ENCODE measurements at regions not wholly inside any gene's neighbourhood (a gene's known extent, or its start where the extent isn't known, plus 50 kb on each side); places are given as distances from the start of the nearest gene placed in this dataset.
"Not testable (repeated sequence)": the region's sequence is repeated elsewhere in the genome, so short reads cannot be mapped to it uniquely, and the experiment has no call there.

DNA sequence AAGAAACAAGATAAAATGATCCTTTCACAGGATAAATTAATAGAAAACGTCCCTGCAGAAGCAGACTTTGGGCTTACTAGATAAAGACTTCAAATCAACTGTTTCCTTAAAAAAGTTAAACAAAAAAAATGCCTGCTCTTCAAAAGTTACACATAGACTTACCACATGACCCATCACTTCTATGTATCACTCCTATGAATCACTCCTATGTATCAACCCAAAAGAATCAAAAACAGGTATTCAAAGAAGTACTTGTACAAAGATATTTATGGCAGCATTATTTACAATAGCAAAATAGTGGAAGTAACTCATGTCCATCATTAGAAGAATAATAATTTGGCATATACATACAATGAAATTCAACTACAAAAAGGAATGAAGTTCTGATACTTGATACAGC is 56.3 kb upstream of the PRDM9 start:
- DNase-seq = no peak

DNA sequence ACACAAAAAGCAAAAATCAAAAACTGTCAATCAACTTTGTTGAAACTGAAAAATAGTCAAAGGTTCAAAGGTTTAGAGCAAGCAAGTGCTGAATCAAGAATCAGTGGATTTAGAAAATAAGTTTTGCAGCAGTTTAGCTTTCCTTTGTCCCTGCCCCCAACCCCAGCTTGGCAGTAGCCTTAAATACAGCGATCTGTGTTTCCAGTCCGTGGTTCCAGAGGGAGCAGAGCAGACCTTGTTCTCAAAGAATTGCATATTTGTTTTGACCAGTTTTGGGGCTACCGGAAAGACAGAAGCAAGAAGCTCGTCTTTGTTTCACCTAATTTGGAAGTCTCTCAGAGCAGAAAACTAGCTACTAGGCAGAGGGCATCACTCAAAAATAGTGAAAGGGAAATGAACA is 57.2 kb upstream of the PRDM9 start:
- DNase-seq = no peak

DNA sequence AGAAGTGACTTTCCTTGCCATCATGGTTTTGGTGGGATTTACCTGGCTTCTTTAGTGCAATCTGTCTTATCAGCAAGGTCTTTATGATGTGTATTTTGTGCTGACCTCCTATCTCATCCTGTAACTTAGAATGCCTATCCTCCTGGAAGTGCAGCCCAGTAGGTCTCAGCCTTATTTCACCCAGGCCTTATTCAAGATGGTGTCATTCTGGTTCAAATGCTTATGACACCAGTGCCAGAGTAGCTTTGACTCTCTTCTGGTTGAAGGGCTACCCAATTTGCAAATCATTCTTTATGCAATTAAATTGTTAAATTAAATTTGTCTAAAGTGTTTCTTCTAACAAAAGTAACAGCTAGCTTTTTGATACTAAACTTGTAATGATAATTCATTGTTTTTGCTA is 58.8 kb upstream of the PRDM9 start:
- no peak for DNase-seq

DNA sequence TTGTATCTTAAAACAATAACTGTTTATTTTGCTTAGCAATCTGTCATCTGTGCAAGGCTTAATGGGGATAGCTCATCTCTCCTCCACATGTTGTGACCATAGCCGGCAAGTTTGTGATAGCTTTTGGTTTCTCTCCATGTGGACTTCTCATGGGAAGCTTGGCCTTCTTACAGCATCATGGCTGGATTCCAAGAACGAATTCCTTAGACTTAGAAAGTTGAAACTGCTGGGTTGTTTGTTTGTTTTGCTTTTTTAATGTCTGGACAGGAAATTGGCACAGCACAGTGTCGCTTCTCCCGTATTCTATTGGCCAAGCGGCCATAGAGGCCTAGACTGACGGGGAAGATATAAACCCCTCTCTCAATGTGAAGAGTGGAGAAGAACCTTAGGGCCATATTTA is 61.0 kb upstream of the PRDM9 start:
- no peak for DNase-seq

DNA sequence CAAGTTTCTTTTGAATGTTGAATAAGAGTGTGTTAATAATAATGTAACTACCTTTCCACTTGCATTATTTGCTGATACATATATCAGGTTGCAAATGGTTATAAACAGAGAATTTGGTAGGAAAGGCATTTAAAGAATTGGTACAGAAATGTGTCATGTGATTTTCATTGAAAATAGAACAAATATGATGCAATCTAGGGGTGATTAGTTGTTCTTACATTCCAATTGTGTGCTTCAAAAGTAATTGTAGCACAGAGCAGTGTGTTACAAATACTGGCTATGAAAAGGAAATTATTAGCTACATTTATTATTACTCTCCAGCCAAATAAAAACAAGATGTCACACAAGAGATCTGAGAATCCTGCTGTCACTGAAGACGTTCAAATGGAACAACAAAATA is 61.8 kb upstream of the PRDM9 start:
- no peak for DNase-seq

DNA sequence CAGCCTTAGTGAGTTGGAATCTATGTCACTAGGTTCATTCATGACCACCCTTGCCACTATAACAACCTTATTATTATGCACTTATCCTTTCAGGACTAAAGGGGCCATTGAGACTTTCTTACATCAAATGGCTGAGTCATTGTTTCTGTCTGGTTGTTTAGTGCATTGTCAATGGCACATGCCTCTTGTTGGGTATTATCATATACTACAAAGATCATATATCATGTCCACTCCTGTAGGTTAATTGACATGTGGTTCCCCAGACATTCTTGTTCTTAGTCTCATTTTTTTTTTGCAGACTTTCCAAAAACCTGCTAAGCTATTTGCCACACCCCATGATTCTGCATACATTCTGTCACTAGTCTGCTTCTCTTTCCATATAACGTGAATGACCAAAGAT is 66.7 kb upstream of the PRDM9 start:
- no peak for DNase-seq

DNA sequence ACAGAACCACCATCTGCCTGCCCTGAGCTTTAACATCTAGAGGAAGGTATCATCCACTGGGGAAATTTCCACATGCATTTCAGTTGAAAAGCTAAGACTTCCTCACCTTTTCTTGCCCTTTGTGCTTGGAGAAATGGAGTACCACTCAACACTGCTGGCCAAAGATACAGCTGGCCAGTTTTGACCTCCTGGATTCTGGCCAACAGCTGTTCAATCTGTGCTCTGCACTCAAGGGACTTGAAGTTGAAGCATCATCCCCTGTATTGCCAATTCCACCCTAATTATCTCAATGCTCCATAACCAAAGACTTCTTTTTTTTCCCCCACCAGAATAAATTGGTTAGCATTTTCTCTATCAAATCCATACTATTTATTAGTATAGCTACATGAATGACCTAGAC is 70.4 kb upstream of the PRDM9 start:
- no peak for DNase-seq

DNA sequence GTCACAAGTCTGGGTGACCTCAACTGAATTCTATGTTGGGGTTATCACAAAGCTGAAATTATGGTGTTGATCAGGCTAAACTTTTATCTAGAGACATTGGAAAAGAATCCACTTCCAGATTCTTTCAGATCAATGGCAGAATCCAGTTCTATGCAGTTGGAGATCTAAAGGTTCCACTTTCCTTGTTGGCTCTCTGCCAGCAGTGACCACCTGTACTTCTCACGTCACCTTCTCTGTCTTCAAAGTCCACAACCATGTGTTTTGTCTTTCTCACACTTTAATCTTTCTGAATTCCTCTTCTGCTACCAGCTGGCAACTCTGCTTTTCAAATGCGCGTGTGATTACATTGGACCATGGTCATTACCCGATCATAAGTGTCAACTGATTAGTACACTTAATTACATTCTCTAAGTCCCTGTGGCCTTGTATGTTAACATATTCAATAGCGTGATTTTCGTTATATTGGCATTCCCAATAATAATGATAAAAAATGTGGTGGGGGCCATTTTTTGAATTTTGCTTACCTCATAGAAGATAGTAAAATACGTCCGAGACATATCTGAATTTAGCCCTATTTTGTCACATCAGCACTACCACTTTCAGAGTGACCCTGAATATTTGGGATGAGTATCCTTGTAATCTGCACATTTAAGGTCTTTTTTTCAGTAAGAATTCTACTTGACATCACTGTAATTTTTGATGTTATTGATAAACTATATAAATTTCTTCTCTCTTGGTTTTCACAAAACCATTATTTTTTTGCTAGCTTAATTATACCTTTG is 73.7 kb upstream of the PRDM9 start:
- DNase-seq = no peak

DNA sequence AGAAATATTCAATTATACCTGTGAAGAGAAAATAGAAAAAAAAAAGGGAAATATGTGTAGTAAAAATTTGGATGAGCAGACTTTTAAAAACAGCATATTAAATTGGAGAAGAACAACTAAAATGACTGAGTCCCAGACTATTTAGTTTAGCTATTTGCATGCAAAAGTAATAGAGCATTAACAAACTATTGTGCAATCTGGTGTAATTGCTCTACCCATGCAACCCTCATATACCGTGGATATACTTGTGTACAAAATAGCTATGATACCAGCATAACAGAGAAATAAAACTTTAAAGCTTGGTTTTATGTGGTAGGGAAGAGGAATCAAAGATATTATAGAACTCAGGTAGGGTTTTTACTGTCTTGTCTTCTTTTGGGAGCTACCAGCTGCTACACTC is 78.7 kb upstream of the PRDM9 start:
- no peak for DNase-seq

DNA sequence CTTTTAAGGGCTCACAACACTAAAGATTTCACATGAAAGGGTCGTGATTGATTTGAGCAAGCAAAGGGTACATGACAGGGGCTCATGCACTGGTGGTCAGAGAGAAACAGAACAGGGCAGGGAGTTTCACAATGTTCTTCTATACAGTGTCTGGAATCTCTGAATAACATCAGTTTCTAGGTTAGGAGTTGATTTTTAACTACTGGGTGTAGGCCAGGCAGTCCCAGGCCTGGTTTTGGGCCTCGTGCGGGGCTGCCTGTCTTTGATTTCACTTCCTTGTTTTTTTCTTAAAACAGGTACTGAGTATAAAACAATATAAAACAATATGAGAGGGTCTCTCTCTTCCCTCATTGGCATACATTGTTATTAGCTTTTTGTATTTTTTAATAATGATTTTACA is 87.2 kb upstream of the PRDM9 start:
- DNase-seq = not testable (repeated sequence)

DNA sequence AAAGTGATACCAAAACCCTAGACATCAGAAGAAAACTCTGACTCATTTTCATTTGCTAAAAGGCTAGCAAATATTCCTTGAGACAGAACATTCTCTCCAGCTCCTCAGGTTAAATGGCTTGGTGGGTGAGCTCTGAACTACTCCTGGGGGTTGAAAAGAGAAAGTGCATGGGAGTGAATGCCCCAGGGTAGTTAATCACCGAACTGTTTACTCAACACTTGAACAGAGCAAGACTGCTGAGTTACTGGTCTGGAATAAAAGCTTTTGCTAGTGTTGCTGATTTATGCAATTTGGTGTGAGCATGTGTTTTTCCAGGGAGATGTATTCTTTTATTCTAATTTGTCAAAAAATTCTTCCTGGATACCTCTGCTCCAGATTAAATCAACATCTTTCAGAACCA is 88.3 kb upstream of the PRDM9 start:
- DNase-seq = no peak

DNA sequence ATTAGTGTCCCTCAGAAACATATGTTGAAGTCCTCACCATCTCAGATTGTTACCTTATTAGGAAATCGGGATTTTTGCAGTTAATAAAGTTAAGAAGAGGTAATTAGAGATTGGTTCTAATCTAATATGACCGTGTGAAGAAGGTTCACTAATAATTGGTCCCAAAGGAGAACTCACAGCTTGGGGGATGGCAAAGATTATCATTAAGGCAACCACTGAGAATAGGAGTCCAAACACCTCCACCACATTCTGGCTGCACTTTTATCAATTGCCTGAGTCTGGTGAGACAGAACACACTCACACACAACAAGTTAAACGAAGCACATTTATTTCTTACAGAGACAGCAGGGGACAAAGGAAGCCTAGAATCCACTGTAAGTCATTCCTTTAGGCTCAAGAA is 94.9 kb upstream of the PRDM9 start:
- no peak for DNase-seq

DNA sequence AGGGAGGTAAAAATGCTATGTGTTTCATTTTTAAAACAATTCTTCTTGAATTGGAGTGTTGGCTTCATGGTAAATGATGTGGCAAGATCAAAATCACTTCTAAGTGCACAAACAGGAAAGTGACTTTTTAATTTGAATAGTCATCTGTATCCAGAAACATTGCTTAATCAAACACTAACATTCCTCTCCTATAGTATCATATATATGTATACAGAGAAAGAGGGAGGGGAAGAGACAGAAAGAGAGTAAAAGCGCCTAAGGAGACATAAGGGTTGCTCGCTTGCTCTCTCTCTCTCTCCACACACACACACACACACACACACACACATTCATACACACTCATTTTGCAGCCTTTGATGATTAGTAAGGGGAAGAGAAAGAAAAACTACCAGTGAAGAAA is 95.4 kb upstream of the PRDM9 start:
- no peak for DNase-seq

DNA sequence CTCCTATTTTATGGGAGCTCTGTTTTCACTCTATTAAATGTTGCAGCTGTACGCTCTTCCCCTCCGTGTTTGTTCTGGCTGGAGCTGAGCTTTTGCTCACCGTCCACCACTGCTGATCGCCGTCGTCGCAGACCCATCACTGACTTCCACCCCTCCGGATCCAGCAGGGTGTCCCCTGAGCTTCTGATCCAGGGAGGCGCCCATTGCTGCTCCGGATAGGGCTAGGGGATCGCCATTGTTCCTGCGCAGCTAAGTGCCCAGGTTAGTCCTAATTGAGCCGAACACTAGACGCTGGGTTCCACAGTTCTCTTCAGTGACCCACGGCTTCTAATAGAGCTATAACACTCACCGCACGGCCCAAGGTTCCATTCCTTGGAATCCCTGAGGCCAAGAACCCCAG is 96.2 kb upstream of the PRDM9 start:
- no peak for DNase-seq

DNA sequence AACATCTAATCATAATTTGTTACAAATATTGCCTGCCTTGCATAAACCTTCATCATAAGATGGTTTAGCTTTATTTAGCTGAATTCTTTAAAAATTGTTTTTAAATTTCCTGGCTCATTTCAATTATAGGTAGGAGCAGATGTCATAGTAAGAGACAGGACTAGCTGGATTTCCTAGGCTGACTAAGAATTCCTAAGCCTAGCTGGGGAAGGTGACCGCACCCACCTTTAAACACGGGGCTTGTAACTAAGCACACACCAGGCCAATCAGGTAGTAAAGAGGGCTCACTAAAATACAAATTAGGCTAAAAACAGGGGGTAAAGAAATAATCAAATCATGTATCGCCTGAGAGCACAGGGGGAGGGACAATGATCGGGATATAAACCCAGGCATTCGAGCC is 96.6 kb upstream of the PRDM9 start:
- not testable (repeated sequence) for DNase-seq

DNA sequence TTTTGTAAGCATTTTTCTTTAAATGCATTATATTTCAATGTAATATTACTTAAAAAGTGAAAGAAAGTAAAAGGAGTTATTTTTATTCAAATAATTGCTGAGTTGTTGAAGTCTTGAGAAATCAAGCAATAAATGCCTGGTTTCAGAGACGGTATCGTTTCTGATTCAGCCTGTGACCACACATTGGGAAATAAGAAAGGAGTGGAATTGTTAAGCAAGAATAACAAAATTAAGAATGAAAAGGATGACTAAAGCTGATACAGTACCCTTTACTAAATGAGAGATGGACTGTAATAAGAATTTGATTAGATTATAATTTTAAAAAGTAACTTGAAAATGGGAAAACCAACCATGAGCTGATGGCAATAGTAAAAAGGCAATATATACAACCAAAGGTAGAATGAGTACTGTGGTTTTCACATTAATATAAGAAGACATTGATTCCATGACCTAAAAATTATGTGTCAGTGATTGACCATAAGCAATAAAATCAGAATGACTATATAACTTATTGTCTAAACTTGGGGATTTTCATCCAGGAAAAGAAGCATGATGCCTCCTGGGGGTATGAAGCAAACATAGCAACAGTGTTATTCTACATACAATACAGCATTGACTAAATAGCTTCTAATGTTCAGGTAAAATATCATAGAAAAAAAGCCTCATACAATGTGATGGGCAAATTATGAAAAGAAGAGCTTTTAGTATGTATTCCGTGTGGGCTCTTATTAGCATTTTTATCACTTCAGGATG is 101.9 kb upstream of the PRDM9 start:
- no peak for DNase-seq

DNA sequence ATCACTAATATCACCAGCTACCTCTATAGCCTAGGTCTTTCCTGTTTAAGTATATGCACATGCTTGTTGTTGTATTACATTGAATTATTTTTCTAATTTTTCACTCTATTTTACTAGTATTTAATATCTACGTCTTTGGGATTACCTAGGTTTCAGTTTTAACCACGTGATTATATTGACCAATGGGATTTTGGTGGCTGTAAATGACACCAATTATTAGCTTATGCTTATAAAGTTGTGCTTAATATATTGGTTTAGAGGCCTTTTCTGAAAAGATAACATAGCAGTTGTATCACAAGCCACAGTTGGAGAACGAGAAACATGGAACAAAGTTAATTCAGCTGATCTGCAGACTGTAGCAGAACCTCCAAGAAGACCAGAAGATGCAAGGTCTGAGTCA is 104.8 kb upstream of the PRDM9 start:
- DNase-seq = no peak

DNA sequence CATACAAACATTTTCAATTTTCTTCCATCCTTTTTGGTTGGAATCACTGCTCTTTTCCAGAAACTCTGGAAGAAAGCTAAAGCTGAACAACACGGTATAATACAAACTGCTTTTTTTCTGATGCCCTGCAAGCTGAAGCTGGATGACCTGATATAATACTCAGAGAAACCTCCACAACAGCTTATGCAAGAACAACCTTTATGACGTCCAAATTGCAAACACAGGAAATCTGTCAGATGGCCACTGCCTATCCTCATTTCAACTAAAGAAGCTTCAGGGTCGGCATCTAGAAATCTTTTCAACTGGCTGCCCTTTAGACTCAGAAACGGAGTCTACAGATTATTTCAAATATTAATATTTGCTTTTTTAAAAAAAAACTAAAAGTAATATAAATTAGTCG is 106.5 kb upstream of the PRDM9 start:
- DNase-seq = no peak

DNA sequence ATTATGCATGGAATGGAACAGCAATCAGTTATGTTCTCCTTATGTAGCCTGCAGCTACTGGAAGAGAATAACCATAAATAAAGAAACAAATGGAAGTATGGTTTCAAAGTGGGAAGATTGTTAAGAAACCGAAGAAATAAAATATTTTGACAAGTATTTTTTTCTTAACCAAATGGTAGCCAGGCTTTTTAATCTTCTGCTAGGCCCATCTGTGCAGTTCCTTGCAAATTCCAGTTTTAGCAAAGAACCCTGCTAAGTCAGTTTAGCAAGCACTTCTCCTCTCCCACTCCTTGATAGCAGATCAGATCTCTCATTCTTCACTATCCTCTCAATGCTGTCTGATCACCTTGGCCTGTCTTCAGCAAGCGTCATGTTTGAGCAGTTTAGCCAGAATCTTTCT is 111.1 kb upstream of the PRDM9 start:
- no peak for DNase-seq

DNA sequence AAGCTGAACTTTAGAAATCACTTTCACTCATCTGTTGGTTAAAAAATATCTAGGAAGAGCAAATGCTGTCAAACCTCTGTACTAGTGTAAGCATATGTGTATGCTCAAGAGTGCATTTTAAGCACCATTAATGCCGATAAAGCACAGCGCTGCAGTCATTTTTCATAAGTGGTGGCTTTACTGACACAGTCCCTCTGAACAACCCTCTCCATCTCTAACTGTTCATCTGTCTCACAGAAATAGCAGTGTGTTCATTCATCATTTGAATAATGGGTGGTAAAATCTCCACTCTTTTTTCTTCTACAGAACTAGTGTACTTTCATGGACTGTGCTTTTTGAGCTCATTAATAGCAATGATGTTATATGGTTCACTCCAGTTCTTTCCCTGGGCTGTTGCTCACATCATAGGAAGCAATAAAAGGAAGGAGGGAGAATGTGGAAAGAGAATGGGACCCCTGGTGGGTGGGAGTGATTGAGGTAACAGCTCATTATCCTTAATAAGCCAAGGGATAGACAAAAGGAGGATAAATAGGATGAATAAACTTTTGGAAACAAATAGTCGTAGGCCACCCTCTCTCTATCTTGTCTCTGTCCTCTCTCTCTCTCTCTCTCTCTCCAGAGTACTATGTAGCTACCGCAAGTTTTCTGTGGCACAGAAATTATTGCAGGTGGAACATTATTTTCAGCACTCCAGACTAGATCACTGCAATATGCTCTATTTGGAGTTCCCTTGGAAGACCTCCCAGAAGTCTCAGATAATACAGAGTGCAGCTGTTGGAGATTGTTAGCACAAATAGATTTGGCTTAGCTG is 117.9 kb upstream of the PRDM9 start:
- no peak for DNase-seq

DNA sequence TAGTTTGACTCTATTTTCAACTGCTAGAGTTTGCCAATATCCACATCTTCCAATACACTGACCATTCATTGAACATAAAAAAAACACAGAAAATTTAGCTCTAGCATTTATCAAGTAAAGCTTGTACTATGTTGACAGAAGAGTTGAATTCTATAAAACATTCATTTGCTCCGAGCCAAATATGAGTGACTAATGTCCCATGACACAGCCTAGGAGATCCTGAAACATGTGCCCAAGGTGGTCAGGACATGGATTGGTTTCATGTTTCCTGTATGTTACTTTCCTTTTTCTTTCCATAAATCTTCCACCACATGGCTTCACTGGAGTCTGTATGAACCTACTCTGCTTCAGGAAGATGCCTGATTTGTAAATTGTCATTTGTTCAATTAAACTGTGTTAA is 122.4 kb upstream of the PRDM9 start:
- DNase-seq = no peak

DNA sequence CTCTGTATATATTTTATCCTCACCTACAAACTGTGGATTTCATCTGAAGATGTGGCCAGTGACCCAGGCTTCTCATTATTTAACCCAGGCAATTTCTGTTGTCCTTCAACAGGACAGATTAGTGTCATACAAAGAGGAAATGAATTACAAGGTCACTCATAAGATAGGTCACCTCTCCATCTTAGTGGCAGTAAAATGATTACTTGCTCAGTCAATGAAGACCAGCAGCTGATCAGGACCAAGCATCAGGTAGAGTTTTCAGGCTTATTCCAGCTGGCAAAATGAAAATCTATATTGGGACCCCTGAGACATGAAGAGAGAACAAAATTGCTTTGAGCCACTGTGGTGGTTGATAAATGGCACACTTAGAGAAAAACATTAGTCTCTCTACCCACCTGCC is 135.2 kb upstream of the PRDM9 start:
- no peak for DNase-seq

DNA sequence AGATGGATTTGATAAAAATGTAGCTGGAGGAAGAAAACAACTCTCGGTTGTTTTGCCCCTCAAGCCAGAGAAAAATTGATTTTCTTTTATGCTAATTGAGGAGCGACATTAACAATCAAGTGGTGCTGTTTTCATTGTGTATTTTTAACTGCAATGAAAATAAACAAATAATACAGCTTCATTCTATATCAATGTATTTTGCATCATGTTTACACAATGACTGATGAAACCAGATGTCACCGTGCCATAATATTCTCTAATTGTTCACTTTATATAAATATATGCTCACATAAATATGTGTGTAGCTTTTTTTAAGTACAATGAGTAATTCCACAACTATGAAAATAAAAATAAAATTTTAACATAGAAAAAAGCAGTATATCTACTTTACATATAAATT is 139.0 kb upstream of the PRDM9 start:
- DNase-seq = no peak

DNA sequence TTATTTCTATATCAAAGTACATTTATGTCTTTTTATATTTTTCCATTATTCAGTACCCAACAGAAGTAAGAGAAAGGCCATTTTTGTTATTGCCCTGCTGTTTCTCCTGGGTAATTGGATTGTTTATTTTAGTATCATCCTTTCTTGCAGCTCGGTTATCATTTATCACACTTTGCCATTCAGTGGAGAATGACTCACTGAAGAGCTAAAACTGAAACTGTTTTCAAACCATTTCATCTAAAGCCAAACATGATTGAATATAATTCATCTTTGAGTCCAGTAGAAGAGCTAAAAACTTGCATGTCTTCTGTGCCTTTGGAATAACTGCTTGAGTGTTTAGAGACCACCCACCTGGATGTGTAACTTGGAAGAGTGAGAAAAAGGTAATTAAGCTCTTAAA is 139.5 kb upstream of the PRDM9 start:
- DNase-seq = peak; percentile 1

All from NCI-H82 (cell line).